ENCODE measurements at regions not wholly inside any gene's neighbourhood (a gene's known extent, or its start where the extent isn't known, plus 50 kb on each side); places are given as distances from the start of the nearest gene placed in this dataset.
A peak's percentile ranks its signal among the peaks of the same experiment; 100 is the strongest.

DNA sequence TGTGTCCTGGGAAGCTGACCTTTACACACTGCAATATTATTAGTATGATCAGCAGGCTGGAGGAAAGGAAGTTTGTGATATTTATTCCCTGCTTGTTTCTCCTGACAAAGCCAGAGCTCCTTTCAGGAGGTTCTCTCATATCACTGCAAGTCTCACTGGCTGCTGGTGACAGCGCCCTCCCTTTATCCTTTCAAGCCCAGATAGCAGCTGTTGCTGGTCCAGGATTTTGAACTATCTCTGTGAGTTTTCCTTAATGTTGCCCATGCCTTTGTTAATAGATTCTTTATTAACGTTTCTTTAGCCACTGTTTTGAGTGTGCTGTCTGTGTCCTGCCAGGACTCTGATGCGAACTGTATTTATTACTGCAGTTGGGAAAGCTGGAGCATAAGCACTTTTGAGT lies 518.7 kb downstream of the C4orf33 start:
- Mint-ChIP-seq H3K4me3 (ENCODE audit: unreplicated experiment) (no peak overlapping the region), H3K27ac (ENCODE audit: unreplicated experiment) (no peak overlapping the region), H3K36me3 (ENCODE audit: unreplicated experiment) (no peaks in the 10 kb centered on the region), H3K27me3 (ENCODE audit: unreplicated experiment) (peaks cover 2% of the 10 kb centered on the region), H3K9me3 (ENCODE audit: unreplicated experiment) (no peaks in the 10 kb centered on the region), H3K4me1 (ENCODE audit: low read depth, unreplicated experiment) (no peaks in the 10 kb centered on the region)
- no peak for DNase-seq
- TF ChIP-seq, protein P1, sequence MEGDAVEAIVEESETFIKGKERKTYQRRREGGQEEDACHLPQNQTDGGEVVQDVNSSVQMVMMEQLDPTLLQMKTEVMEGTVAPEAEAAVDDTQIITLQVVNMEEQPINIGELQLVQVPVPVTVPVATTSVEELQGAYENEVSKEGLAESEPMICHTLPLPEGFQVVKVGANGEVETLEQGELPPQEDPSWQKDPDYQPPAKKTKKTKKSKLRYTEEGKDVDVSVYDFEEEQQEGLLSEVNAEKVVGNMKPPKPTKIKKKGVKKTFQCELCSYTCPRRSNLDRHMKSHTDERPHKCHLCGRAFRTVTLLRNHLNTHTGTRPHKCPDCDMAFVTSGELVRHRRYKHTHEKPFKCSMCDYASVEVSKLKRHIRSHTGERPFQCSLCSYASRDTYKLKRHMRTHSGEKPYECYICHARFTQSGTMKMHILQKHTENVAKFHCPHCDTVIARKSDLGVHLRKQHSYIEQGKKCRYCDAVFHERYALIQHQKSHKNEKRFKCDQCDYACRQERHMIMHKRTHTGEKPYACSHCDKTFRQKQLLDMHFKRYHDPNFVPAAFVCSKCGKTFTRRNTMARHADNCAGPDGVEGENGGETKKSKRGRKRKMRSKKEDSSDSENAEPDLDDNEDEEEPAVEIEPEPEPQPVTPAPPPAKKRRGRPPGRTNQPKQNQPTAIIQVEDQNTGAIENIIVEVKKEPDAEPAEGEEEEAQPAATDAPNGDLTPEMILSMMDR (IDR thresholded peaks at IDR 0.05; ENCODE audit: partially characterized antibody, unreplicated experiment), result no peak

DNA sequence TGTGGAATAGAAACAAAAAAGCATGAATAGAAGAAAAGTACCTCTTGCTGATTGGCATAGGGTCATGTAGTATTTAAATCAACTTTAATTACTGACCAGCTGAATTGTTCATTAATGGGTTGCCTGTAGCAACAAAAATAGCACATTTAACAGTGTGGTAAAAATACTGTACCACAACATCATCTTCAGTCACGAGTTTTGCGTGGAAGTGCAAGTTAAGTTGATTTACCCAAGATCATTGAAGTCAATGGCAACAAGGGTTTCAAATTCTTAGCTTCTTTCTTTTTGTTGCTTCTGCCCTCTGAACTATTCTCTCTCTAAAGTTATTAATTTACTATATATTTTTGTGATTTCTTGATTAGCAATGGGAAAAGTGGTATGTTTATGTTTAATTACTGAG lies 526.6 kb downstream of the C4orf33 start:
- no peak overlapping the region for H3K27ac Mint-ChIP-seq (ENCODE audit: unreplicated experiment)
- no peaks in the 10 kb centered on the region for H3K36me3 Mint-ChIP-seq (ENCODE audit: unreplicated experiment)
- H3K9me3 Mint-ChIP-seq (ENCODE audit: unreplicated experiment), result no peaks in the 10 kb centered on the region
- H3K27me3 Mint-ChIP-seq (ENCODE audit: unreplicated experiment), result no peaks in the 10 kb centered on the region
- H3K4me3 Mint-ChIP-seq (ENCODE audit: unreplicated experiment), result no peak overlapping the region
- DNase-seq, result no peak
- no peaks in the 10 kb centered on the region for H3K4me1 Mint-ChIP-seq (ENCODE audit: low read depth, unreplicated experiment)
- TF ChIP-seq, protein P1 (IDR thresholded peaks at IDR 0.05; ENCODE audit: partially characterized antibody, unreplicated experiment), result no peak

DNA sequence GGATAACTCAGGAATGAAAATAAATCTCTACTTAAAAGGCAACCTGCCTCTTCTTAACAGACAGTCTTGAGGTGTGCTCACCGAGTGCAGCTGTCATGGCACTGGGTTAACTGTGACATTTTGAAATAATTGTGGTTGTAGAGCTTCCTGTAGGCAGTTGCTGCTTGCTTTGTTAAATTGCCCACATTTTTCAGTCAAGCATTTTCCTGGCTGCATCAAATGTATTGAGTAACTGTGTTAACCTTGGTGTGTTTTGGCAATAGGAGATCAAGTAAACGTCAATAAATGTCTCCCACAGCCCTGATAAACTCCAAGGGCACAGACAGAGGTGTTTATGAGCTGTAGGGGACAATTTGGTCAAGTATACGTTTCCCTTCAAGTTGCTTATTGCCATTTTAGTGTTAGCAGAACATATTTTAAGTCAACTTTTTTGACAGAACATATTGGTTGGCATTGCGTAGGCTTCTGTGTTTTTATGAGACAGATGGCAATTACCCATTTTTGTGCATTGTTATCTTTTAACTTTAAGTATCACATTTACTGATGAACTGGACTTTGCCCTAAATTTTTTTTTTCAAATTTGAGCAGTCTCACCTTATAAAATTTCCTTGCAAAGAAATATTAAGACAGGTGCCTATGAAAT lies 527.4 kb downstream of the C4orf33 start:
- no peak for DNase-seq
- TF ChIP-seq, protein P1 (IDR thresholded peaks at IDR 0.05; ENCODE audit: partially characterized antibody, unreplicated experiment), result no peak
- no peaks in the 10 kb centered on the region for H3K36me3 Mint-ChIP-seq (ENCODE audit: unreplicated experiment)
- no peak overlapping the region for H3K4me3 Mint-ChIP-seq (ENCODE audit: unreplicated experiment)
- H3K9me3 Mint-ChIP-seq (ENCODE audit: unreplicated experiment), result no peaks in the 10 kb centered on the region
- no peak overlapping the region for H3K27ac Mint-ChIP-seq (ENCODE audit: unreplicated experiment)
- H3K27me3 Mint-ChIP-seq (ENCODE audit: unreplicated experiment), result no peaks in the 10 kb centered on the region
- no peaks in the 10 kb centered on the region for H3K4me1 Mint-ChIP-seq (ENCODE audit: low read depth, unreplicated experiment)

- Mint-ChIP-seq H3K4me1 (ENCODE audit: low read depth, unreplicated experiment) (no peaks in the 10 kb centered on the region), H3K4me3 (ENCODE audit: unreplicated experiment) (no peak overlapping the region), H3K9me3 (ENCODE audit: unreplicated experiment) (peaks cover 2% of the 10 kb centered on the region), H3K27me3 (ENCODE audit: unreplicated experiment) (no peaks in the 10 kb centered on the region), H3K36me3 (ENCODE audit: unreplicated experiment) (peaks cover 3% of the 10 kb centered on the region), H3K27ac (ENCODE audit: unreplicated experiment) (no peak overlapping the region)
- peak; percentile 69 for DNase-seq
- TF ChIP-seq, protein P1 (IDR thresholded peaks at IDR 0.05; ENCODE audit: partially characterized antibody, unreplicated experiment), result peak; percentile 92
These were observed 545.2 kb downstream of the C4orf33 start for GRCh38 chr4:129641179-129641578.

- TF ChIP-seq, protein P1 (IDR thresholded peaks at IDR 0.05; ENCODE audit: partially characterized antibody, unreplicated experiment), result no peak
- no peaks in the 10 kb centered on the region for H3K4me1 Mint-ChIP-seq (ENCODE audit: low read depth, unreplicated experiment)
- H3K27ac Mint-ChIP-seq (ENCODE audit: unreplicated experiment), result no peak overlapping the region
- H3K9me3 Mint-ChIP-seq (ENCODE audit: unreplicated experiment), result peaks cover 2% of the 10 kb centered on the region
- no peak for DNase-seq
- no peaks in the 10 kb centered on the region for H3K27me3 Mint-ChIP-seq (ENCODE audit: unreplicated experiment)
- no peaks in the 10 kb centered on the region for H3K36me3 Mint-ChIP-seq (ENCODE audit: unreplicated experiment)
- no peak overlapping the region for H3K4me3 Mint-ChIP-seq (ENCODE audit: unreplicated experiment)
These were observed 549.5 kb downstream of the C4orf33 start for GRCh38 chr4:129645461-129645860.

Data from glutamatergic neuron (in vitro differentiated cells).